ENCODE measurements at regions not wholly inside any gene's neighbourhood (a gene's known extent, or its start where the extent isn't known, plus 50 kb on each side); places are given as distances from the start of the nearest gene placed in this dataset.

GRCh38 chr9:108087781-108088180 is 598.2 kb upstream of the KLF4 start:
- no peaks in the 10 kb centered on the region for H3K9me3 ChIP-seq (ENCODE audit: control insufficient read depth, low read length)
- no peak overlapping the region for H3K4me3 ChIP-seq (ENCODE audit: insufficient read depth, low read depth, low read length)
- no peaks in the 10 kb centered on the region for H3K4me1 ChIP-seq (ENCODE audit: control insufficient read depth, insufficient read depth, low read length)
- H3K36me3 ChIP-seq (ENCODE audit: control insufficient read depth, insufficient read depth, low read length), result no peaks in the 10 kb centered on the region
- no peak overlapping the region for H3K27ac ChIP-seq (ENCODE audit: insufficient read depth, low read depth, low read length, poor library complexity, severe bottlenecking)
- WGBS, 2 experiments, result 91 to 94% methylated on average over 5 of the region's 5 CpGs
- H3K27me3 ChIP-seq (ENCODE audit: control insufficient read depth, insufficient read depth, low read length, poor library complexity, severe bottlenecking), result no peaks in the 10 kb centered on the region

- Histone ChIP-seq H3K27me3 (ENCODE audit: control insufficient read depth, insufficient read depth, low read length, poor library complexity, severe bottlenecking) (no peaks in the 10 kb centered on the region), H3K27ac (ENCODE audit: insufficient read depth, low read depth, low read length, poor library complexity, severe bottlenecking) (no peak overlapping the region), H3K4me3 (ENCODE audit: insufficient read depth, low read depth, low read length) (no peak overlapping the region), H3K9me3 (ENCODE audit: control insufficient read depth, low read length) (no peaks in the 10 kb centered on the region), H3K4me1 (ENCODE audit: control insufficient read depth, insufficient read depth, low read length) (no peaks in the 10 kb centered on the region), H3K36me3 (ENCODE audit: control insufficient read depth, insufficient read depth, low read length) (no peaks in the 10 kb centered on the region)
- WGBS, 2 experiments, result 32 to 35% methylated on average over 4 of the region's 4 CpGs
Measured at GRCh38 chr9:108086624-108087023, 597.1 kb upstream of the KLF4 start.

- H3K36me3 ChIP-seq (ENCODE audit: control insufficient read depth, insufficient read depth, low read length), result no peaks in the 10 kb centered on the region
- H3K27me3 ChIP-seq (ENCODE audit: control insufficient read depth, insufficient read depth, low read length, poor library complexity, severe bottlenecking), result no peaks in the 10 kb centered on the region
- H3K4me1 ChIP-seq (ENCODE audit: control insufficient read depth, insufficient read depth, low read length), result no peaks in the 10 kb centered on the region
- H3K4me3 ChIP-seq (ENCODE audit: insufficient read depth, low read depth, low read length), result no peak overlapping the region
- H3K27ac ChIP-seq (ENCODE audit: insufficient read depth, low read depth, low read length, poor library complexity, severe bottlenecking), result no peak overlapping the region
- H3K9me3 ChIP-seq (ENCODE audit: control insufficient read depth, low read length), result no peaks in the 10 kb centered on the region
- 94 to 95% methylated on average over 6 of the region's 6 CpGs for WGBS, 2 experiments
Measured at GRCh38 chr9:108085294-108085693, 595.7 kb upstream of the KLF4 start.

GRCh38 chr9:108083796-108084352 is 594.3 kb upstream of the KLF4 start:
- H3K27me3 ChIP-seq (ENCODE audit: control insufficient read depth, insufficient read depth, low read length, poor library complexity, severe bottlenecking), result no peaks in the 10 kb centered on the region
- 98% methylated on average over 3 of the region's 3 CpGs for WGBS, 2 experiments

GRCh38 chr9:108083160-108083750 is 593.7 kb upstream of the KLF4 start:
- no peaks in the 10 kb centered on the region for H3K27me3 ChIP-seq (ENCODE audit: control insufficient read depth, insufficient read depth, low read length, poor library complexity, severe bottlenecking)
- H3K4me1 ChIP-seq (ENCODE audit: control insufficient read depth, insufficient read depth, low read length), result no peaks in the 10 kb centered on the region
- no peaks in the 10 kb centered on the region for H3K36me3 ChIP-seq (ENCODE audit: control insufficient read depth, insufficient read depth, low read length)
- WGBS, 2 experiments, result 87 to 90% methylated on average over 6 of the region's 6 CpGs
- no peak overlapping the region for H3K27ac ChIP-seq (ENCODE audit: insufficient read depth, low read depth, low read length, poor library complexity, severe bottlenecking)
- H3K9me3 ChIP-seq (ENCODE audit: control insufficient read depth, low read length), result no peaks in the 10 kb centered on the region
- H3K4me3 ChIP-seq (ENCODE audit: insufficient read depth, low read depth, low read length), result no peak overlapping the region

More at GRCh38 chr9:108083796-108084352, 594.3 kb upstream of the KLF4 start:
- no peak overlapping the region for H3K27ac ChIP-seq (ENCODE audit: insufficient read depth, low read depth, low read length, poor library complexity, severe bottlenecking)
- no peaks in the 10 kb centered on the region for H3K36me3 ChIP-seq (ENCODE audit: control insufficient read depth, insufficient read depth, low read length)
- no peaks in the 10 kb centered on the region for H3K4me1 ChIP-seq (ENCODE audit: control insufficient read depth, insufficient read depth, low read length)
- H3K4me3 ChIP-seq (ENCODE audit: insufficient read depth, low read depth, low read length), result no peak overlapping the region
- no peaks in the 10 kb centered on the region for H3K9me3 ChIP-seq (ENCODE audit: control insufficient read depth, low read length)

GRCh38 chr9:108081112-108081511 is 591.5 kb upstream of the KLF4 start:
- Histone ChIP-seq H3K9me3 (ENCODE audit: control insufficient read depth, low read length) (no peaks in the 10 kb centered on the region), H3K4me1 (ENCODE audit: control insufficient read depth, insufficient read depth, low read length) (no peaks in the 10 kb centered on the region), H3K4me3 (ENCODE audit: insufficient read depth, low read depth, low read length) (no peak overlapping the region), H3K36me3 (ENCODE audit: control insufficient read depth, insufficient read depth, low read length) (no peaks in the 10 kb centered on the region), H3K27ac (ENCODE audit: insufficient read depth, low read depth, low read length, poor library complexity, severe bottlenecking) (no peak overlapping the region), H3K27me3 (ENCODE audit: control insufficient read depth, insufficient read depth, low read length, poor library complexity, severe bottlenecking) (no peaks in the 10 kb centered on the region)

GRCh38 chr9:108080285-108080684 is 590.7 kb upstream of the KLF4 start:
- Histone ChIP-seq H3K27me3 (ENCODE audit: control insufficient read depth, insufficient read depth, low read length, poor library complexity, severe bottlenecking) (no peaks in the 10 kb centered on the region), H3K36me3 (ENCODE audit: control insufficient read depth, insufficient read depth, low read length) (no peaks in the 10 kb centered on the region), H3K9me3 (ENCODE audit: control insufficient read depth, low read length) (no peaks in the 10 kb centered on the region), H3K4me3 (ENCODE audit: insufficient read depth, low read depth, low read length) (no peak overlapping the region), H3K4me1 (ENCODE audit: control insufficient read depth, insufficient read depth, low read length) (no peaks in the 10 kb centered on the region), H3K27ac (ENCODE audit: insufficient read depth, low read depth, low read length, poor library complexity, severe bottlenecking) (no peak overlapping the region)
- WGBS, 2 experiments, result 91% methylated on average over 3 of the region's 3 CpGs

- 95 to 98% methylated on average over 2 of the region's 2 CpGs for WGBS, 2 experiments
- no peak overlapping the region for H3K4me3 ChIP-seq (ENCODE audit: insufficient read depth, low read depth, low read length)
- H3K9me3 ChIP-seq (ENCODE audit: control insufficient read depth, low read length), result no peaks in the 10 kb centered on the region
- H3K36me3 ChIP-seq (ENCODE audit: control insufficient read depth, insufficient read depth, low read length), result no peaks in the 10 kb centered on the region
- H3K27me3 ChIP-seq (ENCODE audit: control insufficient read depth, insufficient read depth, low read length, poor library complexity, severe bottlenecking), result no peaks in the 10 kb centered on the region
- H3K27ac ChIP-seq (ENCODE audit: insufficient read depth, low read depth, low read length, poor library complexity, severe bottlenecking), result no peak overlapping the region
- H3K4me1 ChIP-seq (ENCODE audit: control insufficient read depth, insufficient read depth, low read length), result no peaks in the 10 kb centered on the region
Measured at GRCh38 chr9:108078811-108079210, 589.2 kb upstream of the KLF4 start.

- Histone ChIP-seq H3K4me3 (ENCODE audit: insufficient read depth, low read depth, low read length) (no peak overlapping the region), H3K27ac (ENCODE audit: insufficient read depth, low read depth, low read length, poor library complexity, severe bottlenecking) (no peak overlapping the region), H3K27me3 (ENCODE audit: control insufficient read depth, insufficient read depth, low read length, poor library complexity, severe bottlenecking) (no peaks in the 10 kb centered on the region), H3K4me1 (ENCODE audit: control insufficient read depth, insufficient read depth, low read length) (no peaks in the 10 kb centered on the region), H3K36me3 (ENCODE audit: control insufficient read depth, insufficient read depth, low read length) (no peaks in the 10 kb centered on the region), H3K9me3 (ENCODE audit: control insufficient read depth, low read length) (no peaks in the 10 kb centered on the region)
- 94 to 95% methylated on average over 8 of the region's 8 CpGs for WGBS, 2 experiments
Measured at GRCh38 chr9:108078375-108078774, 588.8 kb upstream of the KLF4 start.

GRCh38 chr9:108077556-108077955 is 588.0 kb upstream of the KLF4 start:
- 85 to 89% methylated on average over 10 of the region's 10 CpGs for WGBS, 2 experiments
- no peaks in the 10 kb centered on the region for H3K4me1 ChIP-seq (ENCODE audit: control insufficient read depth, insufficient read depth, low read length)
- H3K27me3 ChIP-seq (ENCODE audit: control insufficient read depth, insufficient read depth, low read length, poor library complexity, severe bottlenecking), result no peaks in the 10 kb centered on the region
- H3K27ac ChIP-seq (ENCODE audit: insufficient read depth, low read depth, low read length, poor library complexity, severe bottlenecking), result no peak overlapping the region
- H3K9me3 ChIP-seq (ENCODE audit: control insufficient read depth, low read length), result no peaks in the 10 kb centered on the region
- H3K36me3 ChIP-seq (ENCODE audit: control insufficient read depth, insufficient read depth, low read length), result no peaks in the 10 kb centered on the region
- H3K4me3 ChIP-seq (ENCODE audit: insufficient read depth, low read depth, low read length), result no peak overlapping the region

GRCh38 chr9:108074900-108075299 is 585.3 kb upstream of the KLF4 start:
- WGBS, 2 experiments, result 92 to 95% methylated on average over 5 of the region's 5 CpGs
- Histone ChIP-seq H3K4me1 (ENCODE audit: control insufficient read depth, insufficient read depth, low read length) (no peaks in the 10 kb centered on the region), H3K27ac (ENCODE audit: insufficient read depth, low read depth, low read length, poor library complexity, severe bottlenecking) (no peak overlapping the region)

More at GRCh38 chr9:108074900-108075299, 585.3 kb upstream of the KLF4 start:
- Histone ChIP-seq H3K36me3 (ENCODE audit: control insufficient read depth, insufficient read depth, low read length) (no peaks in the 10 kb centered on the region), H3K9me3 (ENCODE audit: control insufficient read depth, low read length) (no peaks in the 10 kb centered on the region), H3K4me3 (ENCODE audit: insufficient read depth, low read depth, low read length) (no peak overlapping the region), H3K27me3 (ENCODE audit: control insufficient read depth, insufficient read depth, low read length, poor library complexity, severe bottlenecking) (no peaks in the 10 kb centered on the region)
